CD4-positive, alpha-beta T cell treated with Interleukin-1 beta for 1 hour (primary cell): ENCODE measurements at regions not wholly inside any gene's neighbourhood (a gene's known extent, or its start where the extent isn't known, plus 50 kb on each side); places are given as distances from the start of the nearest gene placed in this dataset.

Experiments
- DNase-seq, 2 donors: peaks; one replicate each; pipeline ENCODE4 v3.0.0-alpha.2; 2020 to 2022

GRCh38 chr2:41903474-41904135, 144.2 kb upstream of the PKDCC start:
- DNase-seq: no peak

DNA sequence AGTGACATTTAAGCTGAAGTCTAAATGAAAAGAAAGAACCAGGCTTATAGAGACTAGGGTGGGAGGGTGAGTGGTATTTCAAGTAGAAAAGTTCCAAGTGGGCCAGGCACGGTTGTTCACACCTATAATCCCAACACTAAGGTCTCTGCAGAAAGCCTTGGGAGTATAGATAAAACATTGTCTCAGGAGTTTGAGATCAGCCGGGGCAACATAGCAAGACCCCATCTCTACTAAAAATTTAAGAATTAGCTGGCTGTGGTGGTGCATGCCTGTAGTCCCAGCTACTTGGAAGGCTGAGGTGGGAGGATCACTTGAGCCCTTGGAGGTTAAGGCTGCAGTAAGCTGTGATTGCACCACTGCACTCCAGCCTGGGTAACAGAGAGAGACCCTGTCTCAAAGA, 143.4 kb upstream of the PKDCC start:
- no peak for DNase-seq

DNA sequence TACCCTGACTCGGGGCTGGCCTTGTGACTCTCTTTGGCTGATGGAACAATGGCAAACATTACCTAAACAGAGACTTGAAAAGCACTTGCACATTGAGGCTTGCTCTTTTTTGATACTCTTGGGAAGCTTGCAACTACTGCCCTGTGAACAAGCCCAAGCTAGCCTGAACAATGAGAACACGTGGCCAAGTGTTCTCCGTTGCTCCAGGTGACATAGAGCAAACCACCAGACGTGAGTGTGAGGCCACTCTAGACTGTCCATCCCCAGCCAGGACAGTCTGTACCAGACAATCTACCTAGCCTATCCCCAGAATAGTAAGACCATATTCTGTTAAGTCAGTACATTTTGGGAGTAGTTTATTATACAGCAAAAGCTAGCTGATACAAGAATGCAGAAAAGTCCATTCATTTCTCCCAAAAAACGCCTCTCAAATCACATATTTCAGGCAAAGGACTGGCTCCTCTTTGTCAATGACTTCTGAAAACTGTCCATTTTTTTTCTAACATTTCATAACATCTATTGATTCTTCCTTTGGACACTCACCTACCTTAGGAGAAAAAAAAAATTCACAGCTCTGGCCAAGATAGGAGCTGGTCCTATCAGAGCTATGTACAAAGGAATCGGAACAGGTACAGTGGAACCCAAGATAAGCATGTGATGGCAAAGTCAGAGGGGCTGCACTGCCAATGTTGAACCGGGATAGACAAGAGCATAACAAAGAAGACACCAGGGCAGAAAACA, 142.1 kb upstream of the PKDCC start:
- DNase-seq: no peak

- DNase-seq: no peak
Measured at GRCh38 chr2:41906338-41906725, 141.5 kb upstream of the PKDCC start.

DNA sequence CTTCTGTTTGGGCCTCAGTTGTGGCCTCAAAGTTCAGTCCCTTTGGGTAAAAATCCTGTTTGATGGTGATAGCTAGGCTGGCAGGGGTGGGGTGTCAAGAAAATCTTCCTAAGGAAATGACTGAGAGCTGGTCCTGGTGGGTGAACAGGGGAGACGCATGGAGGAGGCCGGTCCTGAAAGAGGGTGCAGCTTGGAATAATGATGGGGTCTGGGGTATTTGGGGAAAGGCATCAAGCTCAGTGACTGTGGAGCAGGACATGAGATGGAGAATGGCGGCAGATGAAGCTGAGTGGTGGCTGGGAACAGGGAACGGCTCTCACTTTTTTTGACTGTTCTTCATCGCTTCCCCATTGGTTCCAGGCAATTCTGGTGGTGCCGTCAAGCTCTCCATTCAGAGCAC, 140.7 kb upstream of the PKDCC start:
- no peak for DNase-seq

- DNase-seq: no peak
Measured at GRCh38 chr2:41907771-41908207, 140.0 kb upstream of the PKDCC start.

GRCh38 chr2:41908349-41908748, 139.5 kb upstream of the PKDCC start:
- DNase-seq: no peak

GRCh38 chr2:41909584-41909983, 138.2 kb upstream of the PKDCC start:
- DNase-seq: no peak

GRCh38 chr2:41910126-41910525, 137.7 kb upstream of the PKDCC start:
- no peak for DNase-seq

GRCh38 chr2:41911033-41911432, 136.8 kb upstream of the PKDCC start:
- no peak for DNase-seq

GRCh38 chr2:41912337-41912736, 135.5 kb upstream of the PKDCC start:
- DNase-seq: no peak

DNA sequence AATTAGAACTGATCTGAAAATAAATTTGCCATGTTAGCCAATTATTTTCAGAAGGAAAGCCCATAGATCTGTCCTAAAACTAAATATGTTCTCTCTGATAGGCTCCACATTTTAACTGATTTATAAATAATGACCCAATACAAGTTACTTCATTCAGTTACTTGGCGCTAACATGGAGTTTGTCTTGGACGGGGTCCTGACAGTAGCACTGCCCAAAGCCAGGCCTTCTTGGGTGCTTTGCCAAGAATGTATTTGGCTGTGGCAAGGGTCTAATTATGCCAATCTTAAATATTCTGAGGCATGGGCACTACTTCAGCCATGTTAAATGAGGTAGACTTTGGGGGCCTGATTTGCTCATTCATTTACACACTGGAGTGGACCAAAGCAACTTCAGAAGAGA, 135.0 kb upstream of the PKDCC start:
- no peak for DNase-seq

DNA sequence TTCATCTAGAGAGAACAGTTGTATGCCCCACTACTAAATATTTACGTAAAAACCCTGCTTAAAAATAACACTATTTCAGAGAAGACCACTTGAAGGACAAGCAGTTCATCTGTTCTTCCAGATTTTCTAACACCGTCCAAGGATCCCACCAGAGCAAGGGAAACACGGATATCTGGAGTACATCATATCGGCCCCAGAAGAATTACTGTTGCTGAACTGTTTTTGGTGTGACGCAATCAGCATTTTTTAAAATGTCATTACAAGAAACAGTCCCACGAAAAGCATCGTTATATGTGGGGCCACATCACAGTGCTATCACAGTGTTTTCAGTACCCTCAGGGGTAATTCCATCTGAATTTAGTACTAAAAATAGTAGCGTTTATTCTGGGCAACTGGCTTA, 134.5 kb upstream of the PKDCC start:
- no peak for DNase-seq

DNA sequence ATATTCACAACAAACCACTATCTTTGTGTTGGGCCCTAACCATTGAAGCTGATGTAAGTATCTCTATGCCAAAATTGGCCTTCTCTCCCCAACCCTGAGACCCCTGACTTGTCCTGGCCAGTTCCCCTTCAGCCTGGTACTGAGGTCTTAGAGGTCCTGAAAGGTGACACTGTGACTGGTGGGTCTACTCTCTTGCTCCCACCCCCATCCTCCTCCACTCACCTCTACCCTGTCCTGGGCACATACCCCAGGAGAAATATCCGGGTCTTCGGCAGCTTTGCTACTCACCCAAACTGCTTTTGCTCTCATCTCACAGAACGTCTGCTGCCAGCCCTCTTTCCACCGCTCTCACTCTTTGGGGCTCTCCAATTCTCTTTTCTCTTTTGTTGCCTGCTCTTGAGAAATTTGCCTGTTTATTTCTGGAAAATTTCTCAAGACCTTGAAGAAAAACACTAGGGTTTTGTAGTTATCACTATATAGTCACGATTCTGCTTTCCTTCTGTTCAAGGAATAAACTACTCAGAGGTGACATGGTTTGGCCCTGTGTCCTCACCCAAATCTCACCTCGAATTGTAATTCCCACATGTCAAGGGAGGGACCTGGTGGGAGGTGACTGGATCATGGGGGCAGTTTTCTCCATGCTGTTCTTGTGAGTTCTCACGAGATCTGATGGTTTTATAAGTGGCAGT, 133.8 kb upstream of the PKDCC start:
- DNase-seq: no peak

GRCh38 chr2:41914936-41915335, 132.9 kb upstream of the PKDCC start:
- DNase-seq: no peak

- DNase-seq: no peak
Measured at GRCh38 chr2:41916177-41916576, 131.6 kb upstream of the PKDCC start.

DNA sequence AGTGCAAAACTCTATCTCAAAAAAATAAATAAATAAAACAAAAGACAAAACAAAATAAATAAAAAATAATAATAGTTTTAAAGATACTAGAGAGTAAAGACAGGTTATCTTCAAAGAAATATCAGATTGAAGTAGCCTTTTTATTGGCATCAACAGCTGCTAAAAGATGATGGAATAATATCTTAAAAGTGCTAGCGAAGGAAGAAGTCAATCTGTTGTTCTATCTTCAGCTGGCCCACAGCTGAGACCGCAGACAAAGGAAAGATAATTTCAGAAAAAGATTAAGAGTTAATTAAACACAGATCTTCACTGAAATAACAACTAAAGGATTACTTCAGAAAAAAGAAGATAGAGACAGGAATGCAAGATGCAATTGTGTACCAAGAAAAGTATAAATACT, 130.2 kb upstream of the PKDCC start:
- DNase-seq: no peak

DNA sequence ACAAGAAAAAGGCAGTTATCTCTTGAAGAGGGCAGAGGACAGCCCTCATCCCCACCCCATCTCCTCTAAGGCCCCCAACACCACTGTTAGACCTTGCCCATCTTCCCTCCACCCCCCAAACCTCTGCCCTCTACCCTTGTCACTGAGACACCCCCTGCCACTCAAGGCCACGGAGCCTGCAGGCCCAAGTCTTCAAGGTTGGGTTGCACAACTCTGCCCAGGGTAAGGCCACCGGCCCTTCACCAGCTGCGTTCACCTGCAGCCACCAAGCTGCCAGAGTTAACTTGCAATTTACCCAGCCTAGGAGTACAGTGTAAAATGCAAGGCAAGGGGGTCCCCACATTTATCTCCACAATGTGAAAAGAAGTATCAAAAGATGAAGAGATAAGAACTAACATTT, 128.7 kb upstream of the PKDCC start:
- no peak for DNase-seq

- DNase-seq: no peak
Measured at GRCh38 chr2:41920181-41920580, 127.6 kb upstream of the PKDCC start.

DNA sequence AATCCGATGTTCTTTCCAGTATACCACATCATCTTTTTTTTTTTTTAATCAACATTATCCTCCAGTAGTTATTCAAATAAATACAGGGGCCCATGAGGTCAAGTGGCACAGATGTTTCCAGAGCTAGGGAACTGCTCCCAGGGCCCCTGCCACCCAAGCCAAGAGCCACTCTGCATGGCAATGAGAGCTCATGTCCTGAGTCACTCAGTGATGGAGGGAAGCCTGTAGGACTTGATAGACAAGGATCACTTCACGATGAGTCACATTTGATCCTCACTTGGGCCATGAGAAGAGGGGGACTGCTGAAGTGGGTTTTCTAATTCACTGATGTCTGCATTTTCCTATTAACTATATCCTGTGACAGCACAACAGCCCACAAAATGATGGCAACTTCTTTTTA, 127.0 kb upstream of the PKDCC start:
- no peak for DNase-seq

DNA sequence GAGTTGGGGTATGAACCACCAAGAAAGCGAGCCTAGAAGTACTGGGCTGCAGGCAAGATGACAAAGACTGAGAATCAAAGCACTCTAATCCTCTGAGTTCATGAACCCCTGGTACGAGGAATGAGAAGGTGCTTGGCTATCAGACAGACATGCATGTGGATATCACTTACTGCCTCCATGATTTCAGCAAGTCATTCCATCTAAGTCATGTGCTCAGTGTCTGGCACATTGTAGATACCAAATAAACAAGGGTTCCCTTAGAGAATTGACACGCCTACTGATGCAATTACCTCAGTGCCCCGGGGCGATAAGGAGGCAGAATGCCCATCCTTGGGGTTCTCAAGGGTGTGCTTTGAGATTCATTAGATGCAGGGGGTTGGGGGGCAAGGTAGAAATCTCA, 125.6 kb upstream of the PKDCC start:
- no peak for DNase-seq

- DNase-seq: no peak
Measured at GRCh38 chr2:41923156-41923786, 124.5 kb upstream of the PKDCC start.

GRCh38 chr2:41924024-41924423, 123.8 kb upstream of the PKDCC start:
- DNase-seq: no peak
